HEK293T (cell line): ENCODE measurements at regions not wholly inside any gene's neighbourhood (a gene's known extent, or its start where the extent isn't known, plus 50 kb on each side); places are given as distances from the start of the nearest gene placed in this dataset.

ENCODE experiments used
- CTCF ChIA-PET: fragments of 350-600 bp; formaldehyde crosslinking; extraction: SDS; loops from one replicate; lab custom pipeline; 2021; ENCODE audit warnings: antibody characterized with exemption, inconsistent platforms; lab: Yijun Ruan, JAX
- POLR2A ChIA-PET: fragments of 350-600 bp; formaldehyde crosslinking; extraction: SDS; loops from one replicate; lab custom pipeline; 2020; ENCODE audit warnings: antibody characterized with exemption, inconsistent platforms; lab: Yijun Ruan, JAX
- DNase-seq: peaks from one replicate; pipeline ENCODE4 v3.0.0; 2012; ENCODE audit warnings: mixed read lengths; ENCODE audit errors: extremely low spot score
- ARNT ChIP-seq: fragments of 450-650 bp; IDR thresholded peaks from 2 replicates; pipeline ENCODE4 v1.6.1; 2017; ENCODE audit warnings: mild to moderate bottlenecking
- BHLHE40 ChIP-seq: fragments of 450-650 bp; IDR thresholded peaks from 2 replicates; pipeline ENCODE4 v1.6.1; 2016; ENCODE audit warnings: mild to moderate bottlenecking, moderate library complexity, borderline replicate concordance
- CTBP1 ChIP-seq: fragments of 450-650 bp; IDR thresholded peaks from 2 replicates; pipeline ENCODE4 v1.6.1; 2016; ENCODE audit warnings: borderline replicate concordance
- ELF4 ChIP-seq: fragments of 450-650 bp; IDR thresholded peaks from 2 replicates; pipeline ENCODE4 v1.6.1; 2017; ENCODE audit warnings: antibody characterized with exemption
- FOXA1 ChIP-seq: fragments of 450-650 bp; IDR thresholded peaks from 2 replicates; pipeline ENCODE4 v1.6.1; 2016; ENCODE audit warnings: mild to moderate bottlenecking
- FOXK2 ChIP-seq: fragments of 450-650 bp; IDR thresholded peaks from 2 replicates; pipeline ENCODE4 v1.6.1; 2016; ENCODE audit warnings: mild to moderate bottlenecking
- FOXM1 ChIP-seq: fragments of 450-650 bp; IDR thresholded peaks from 2 replicates; pipeline ENCODE4 v1.6.1; 2017; ENCODE audit warnings: mild to moderate bottlenecking, borderline replicate concordance
- HDGF ChIP-seq: fragments of 450-650 bp; IDR thresholded peaks from 2 replicates; pipeline ENCODE4 v1.6.1; 2017; ENCODE audit warnings: antibody characterized with exemption, borderline replicate concordance
- L3MBTL2 ChIP-seq: fragments of 450-650 bp; conservative IDR thresholded peaks from 2 replicates; pipeline ENCODE4 v1.6.1; 2016; ENCODE audit warnings: mild to moderate bottlenecking
- LEF1 ChIP-seq: fragments of 450-650 bp; IDR thresholded peaks from 2 replicates; pipeline ENCODE4 v1.6.1; 2017; ENCODE audit warnings: mild to moderate bottlenecking, borderline replicate concordance
- NFRKB ChIP-seq: fragments of 450-650 bp; IDR thresholded peaks from 2 replicates; pipeline ENCODE4 v1.6.1; 2016; ENCODE audit warnings: mild to moderate bottlenecking, moderate library complexity
- PKNOX1 ChIP-seq: fragments of 450-650 bp; IDR thresholded peaks from 2 replicates; pipeline ENCODE4 v1.6.1; 2016
- SP1 ChIP-seq: fragments of 450-650 bp; IDR thresholded peaks from 2 replicates; pipeline ENCODE4 v1.6.1; 2017
- SUZ12 ChIP-seq: fragments of 450-650 bp; IDR thresholded peaks from 2 replicates; pipeline ENCODE4 v1.6.1; 2016; ENCODE audit warnings: mild to moderate bottlenecking
- TARDBP ChIP-seq: fragments of 450-650 bp; IDR thresholded peaks from 2 replicates; pipeline ENCODE4 v1.6.1; 2016
- ZNF384 ChIP-seq: fragments of 450-650 bp; IDR thresholded peaks from 2 replicates; pipeline ENCODE4 v1.6.1; 2016

DNA sequence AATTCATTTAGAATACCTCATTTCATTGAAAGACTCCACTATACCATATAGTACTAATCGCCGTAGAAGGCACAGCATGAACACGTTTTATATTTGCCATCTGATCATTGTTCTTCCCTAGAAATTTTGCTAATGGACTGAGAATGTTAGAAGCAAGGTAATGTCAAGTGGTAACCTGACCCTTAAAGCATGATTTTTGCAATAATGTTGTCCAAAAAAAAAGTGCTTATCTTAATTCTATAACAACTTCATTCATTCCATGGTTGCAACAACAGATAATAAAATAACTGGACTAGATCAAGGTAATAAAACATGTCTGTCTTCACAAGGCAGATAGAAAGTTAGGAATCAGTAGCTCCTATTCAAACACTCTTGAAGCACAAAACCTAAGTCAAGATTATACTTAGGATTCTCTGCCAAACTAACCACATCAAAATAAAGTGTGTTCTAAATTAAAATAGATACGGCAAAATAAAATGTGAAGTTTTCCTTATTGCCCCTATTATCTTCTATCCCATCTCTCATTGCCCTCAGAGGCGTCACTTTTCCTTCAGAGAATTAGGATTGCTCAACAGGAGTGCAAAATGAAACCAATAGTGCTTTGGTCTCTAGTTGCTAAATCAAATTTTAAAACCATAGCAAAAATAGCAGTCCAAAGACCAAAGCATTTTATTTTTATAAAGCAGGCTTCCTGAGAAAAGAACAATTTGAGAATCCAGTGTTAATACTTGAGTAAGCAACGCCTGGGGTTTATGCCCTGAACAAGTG is 317.4 kb upstream of the UBE2E2 start:
- no peak for DNase-seq
- TF ChIP-seq BHLHE40 (no peak), PKNOX1 (peak; percentile 34; the same call in 1 of the 2 replicates)
- POLR2A ChIA-PET: no interaction called here
- CTCF ChIA-PET: interaction anchor here (0.7 to 1.0 kb wide), 2 partner anchors 35 to 156 kb away, joined by 3 to 4 read pairs; no protein-coding TSS in a partner anchor

GRCh38 chr3:22886439-22887068 is 316.6 kb upstream of the UBE2E2 start:
- TF ChIP-seq SP1 (no peak), FOXK2 (no peak), L3MBTL2 (no peak), TARDBP (no peak), ARNT (no peak), BHLHE40 (no peak), CTBP1 (no peak), HDGF (no peak), SUZ12 (no peak), LEF1 (no peak), NFRKB (no peak), ZNF384 (no peak), FOXM1 (no peak), ELF4 (no peak), FOXA1 (no peak)
- DNase-seq: no peak
- POLR2A ChIA-PET: no interaction called here
- CTCF ChIA-PET: interaction anchor here (1.0 kb wide), 1 partner anchor 157 kb away, joined by 4 read pairs; no protein-coding TSS in a partner anchor

GRCh38 chr3:22887664-22888291 is 315.3 kb upstream of the UBE2E2 start:
- POLR2A ChIA-PET: no interaction called here
- CTCF ChIA-PET: interaction anchor here (0.6 to 0.8 kb wide), 3 partner anchors 14 to 159 kb away, joined by 3 to 4 read pairs (median 3); no protein-coding TSS in a partner anchor
- DNase-seq: peak; percentile 35

GRCh38 chr3:22893101-22893500 is 310.0 kb upstream of the UBE2E2 start:
- no peak for DNase-seq
- no peak for TF ChIP-seq NFRKB
- TF ChIP-seq ARNT: no peak
- TF ChIP-seq CTBP1: no peak
- no peak for TF ChIP-seq ELF4
- TF ChIP-seq ZNF384: no peak
- TF ChIP-seq SP1: no peak
- TF ChIP-seq TARDBP: no peak
- TF ChIP-seq PKNOX1: no peak
- no peak for TF ChIP-seq L3MBTL2
- no peak for TF ChIP-seq FOXA1
- TF ChIP-seq FOXM1: no peak
- TF ChIP-seq FOXK2: no peak
- ChIA-PET CTCF (no interaction called here), POLR2A (no interaction called here)

More at GRCh38 chr3:22887664-22888291, 315.3 kb upstream of the UBE2E2 start:
- no peak for TF ChIP-seq TARDBP
- TF ChIP-seq NFRKB: no peak
- no peak for TF ChIP-seq BHLHE40
- TF ChIP-seq SUZ12: no peak
- no peak for TF ChIP-seq ARNT
- no peak for TF ChIP-seq SP1
- TF ChIP-seq CTBP1: no peak
- no peak for TF ChIP-seq HDGF
- TF ChIP-seq FOXA1: no peak

- no peak for TF ChIP-seq LEF1
- TF ChIP-seq PKNOX1: 0 out of 2 replicates have a peak, but pooled peaks have one; percentile 7
- no peak for TF ChIP-seq ELF4
- ChIA-PET CTCF (no interaction called here), POLR2A (no interaction called here)
- DNase-seq: no peak
These were observed 309.3 kb upstream of the UBE2E2 start for GRCh38 chr3:22893644-22894325.

- CTCF ChIA-PET: no interaction called here
- no peak for TF ChIP-seq LEF1
- TF ChIP-seq ELF4: no peak
- 0 out of 2 replicates have a peak, but pooled peaks have one; percentile 3 for TF ChIP-seq PKNOX1
- no peak for DNase-seq
- POLR2A ChIA-PET: no interaction called here
These were observed 308.3 kb upstream of the UBE2E2 start for GRCh38 chr3:22894865-22895264.
